Hematopoietic multipotent progenitor cell treated with erythropoietin and hydrocortisone succinate and interleukin-3 and kit ligand, for 8 days (in vitro differentiated cells): ENCODE measurements at regions not wholly inside any gene's neighbourhood (a gene's known extent, or its start where the extent isn't known, plus 50 kb on each side); places are given as distances from the start of the nearest gene placed in this dataset.
"Not testable (repeated sequence)": the region's sequence is repeated elsewhere in the genome, so short reads cannot be mapped to it uniquely, and the experiment has no call there.

Experiments used
- DNase-seq: peaks from one replicate; pipeline ENCODE4 v3.0.0-alpha.2; 2015

DNA sequence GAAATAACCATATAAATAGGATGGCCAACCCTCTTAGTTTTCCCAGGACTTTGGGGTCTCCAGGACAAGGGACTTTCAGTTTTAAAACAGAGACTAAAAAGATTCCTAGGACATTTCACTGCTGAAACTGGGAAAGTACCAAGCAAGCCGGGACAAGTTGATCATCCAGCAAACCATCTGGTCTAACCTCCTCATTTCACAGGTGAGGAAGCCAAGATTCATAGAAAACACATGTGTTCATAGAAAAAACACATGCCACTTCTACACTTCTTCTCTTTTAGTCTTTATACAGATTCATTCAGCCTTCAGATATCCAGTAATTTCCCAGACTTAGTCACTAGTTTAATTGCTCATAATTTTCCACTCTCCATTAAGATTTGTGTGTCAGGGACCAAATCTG is 165.6 kb upstream of the CCDC54 start:
- no peak for DNase-seq

DNA sequence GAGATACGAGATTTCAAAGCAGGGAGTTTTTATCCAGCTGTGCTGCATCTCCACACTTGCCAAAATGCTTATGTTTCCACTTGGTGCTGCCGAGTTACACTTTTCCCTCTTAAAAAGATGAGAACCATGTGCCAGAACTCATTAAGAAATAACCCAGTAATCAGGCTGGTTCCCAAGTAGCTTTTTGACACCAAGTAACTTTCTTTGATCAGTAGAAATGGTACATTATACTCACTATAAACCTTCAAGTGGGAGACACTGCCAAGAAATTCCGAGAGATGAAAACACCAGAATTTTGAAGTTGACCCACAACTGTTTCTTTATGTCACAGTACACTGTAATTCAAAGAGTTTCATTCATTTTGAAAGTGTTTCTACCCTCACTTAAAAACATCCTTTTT is 164.6 kb upstream of the CCDC54 start:
- no peak for DNase-seq

DNA sequence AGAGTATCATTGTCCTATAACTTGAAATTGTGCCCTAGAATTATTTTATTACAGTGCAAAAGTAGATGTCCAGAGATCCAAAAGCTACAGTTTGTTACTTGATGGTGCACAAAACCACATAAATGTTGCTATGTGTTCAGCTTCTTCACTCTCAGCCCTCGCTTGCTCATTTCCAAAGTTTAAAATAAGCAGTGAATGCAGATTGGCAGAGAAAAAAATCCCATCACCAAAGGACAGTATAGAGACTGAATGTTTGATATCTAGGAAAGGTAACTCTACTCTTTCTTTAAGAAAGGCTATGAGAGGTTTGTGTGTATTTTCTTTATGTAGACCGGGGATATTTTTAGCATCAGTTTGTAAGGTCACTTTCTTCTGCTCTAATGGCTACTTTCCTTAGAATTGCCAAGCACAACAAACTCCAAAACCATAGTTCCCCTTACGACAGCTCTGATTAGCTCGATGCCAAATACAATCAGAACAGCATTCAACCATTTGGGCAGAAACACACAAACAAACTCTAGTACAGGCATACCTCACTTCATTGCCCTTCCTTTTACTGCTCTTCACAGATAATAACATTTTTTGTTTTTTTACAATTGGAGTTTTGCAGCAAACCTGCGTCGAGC is 164.1 kb upstream of the CCDC54 start:
- no peak for DNase-seq

DNA sequence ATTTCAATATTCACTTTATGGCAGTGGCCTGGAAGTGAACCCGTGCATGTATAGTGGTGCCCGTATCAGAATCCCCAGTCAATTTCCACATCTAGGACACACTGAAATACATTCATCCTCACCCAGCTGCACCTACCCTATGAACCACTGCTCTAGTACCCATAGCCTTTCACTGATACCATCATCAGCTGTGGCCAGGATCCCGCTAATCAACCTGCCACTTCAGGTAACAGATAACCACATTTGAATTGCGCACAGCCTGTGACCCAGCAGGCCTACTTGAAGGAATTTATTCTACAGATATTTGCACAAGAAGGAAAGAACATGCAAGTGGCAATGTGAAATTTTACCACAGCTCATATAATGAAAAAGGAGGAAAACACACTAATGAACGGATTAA is 161.0 kb upstream of the CCDC54 start:
- DNase-seq = no peak

DNA sequence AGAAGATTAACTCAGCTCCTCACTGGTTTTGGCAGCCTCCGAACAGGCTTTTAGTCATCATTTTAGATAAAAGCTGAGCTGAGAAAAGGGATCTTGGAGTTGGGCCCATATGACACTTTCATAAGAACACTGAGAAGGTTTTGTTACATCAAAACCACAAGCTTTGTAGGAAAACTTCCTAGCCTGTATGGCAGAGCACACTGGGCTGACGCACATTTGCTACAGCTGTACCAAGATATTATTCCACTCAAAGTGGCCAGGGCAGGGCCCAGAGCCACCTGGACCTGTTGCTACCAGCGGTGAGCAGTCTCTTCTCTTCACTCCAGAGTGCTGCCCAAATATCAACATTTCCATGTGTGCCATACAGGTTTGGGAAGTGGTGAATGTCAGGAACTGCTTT is 160.5 kb upstream of the CCDC54 start:
- DNase-seq = no peak

DNA sequence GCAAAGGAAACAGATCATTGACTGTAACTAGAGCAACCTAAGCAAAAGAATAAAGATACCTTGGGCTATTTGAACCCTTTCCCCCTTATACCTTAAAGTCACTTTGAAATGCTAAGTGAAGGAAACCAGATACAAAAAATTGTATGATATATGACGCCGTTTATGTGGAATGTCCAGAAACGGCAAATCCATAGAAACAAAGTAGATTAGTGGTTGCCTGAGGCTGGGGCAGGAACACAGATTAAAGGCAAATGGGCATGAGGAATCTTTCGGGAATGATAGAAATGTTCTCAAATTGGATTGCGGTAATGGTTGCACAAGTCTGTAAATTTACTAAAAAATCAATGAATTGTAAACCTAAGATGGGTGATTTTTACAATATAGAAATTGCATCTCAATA is 160.1 kb upstream of the CCDC54 start:
- DNase-seq = no peak

DNA sequence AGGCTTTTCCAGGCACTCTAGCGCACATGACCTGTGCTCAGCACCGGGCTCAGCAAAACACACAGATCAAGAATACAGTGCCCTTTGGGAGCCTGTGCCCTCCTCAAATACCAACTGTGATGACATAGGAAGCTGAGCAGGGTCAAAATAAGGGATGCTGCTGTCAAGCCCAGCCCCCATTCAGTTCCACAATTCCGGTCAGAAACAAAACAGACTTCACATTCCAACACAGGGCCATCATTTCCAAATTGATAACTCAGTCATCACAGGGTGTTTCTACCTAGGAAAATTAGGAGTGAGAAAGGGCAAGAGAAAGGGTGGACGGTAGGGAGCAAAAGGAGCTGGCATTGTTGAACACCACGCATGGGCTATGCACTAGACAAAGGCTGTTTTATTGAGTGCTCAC is 158.4 kb upstream of the CCDC54 start:
- no peak for DNase-seq

DNA sequence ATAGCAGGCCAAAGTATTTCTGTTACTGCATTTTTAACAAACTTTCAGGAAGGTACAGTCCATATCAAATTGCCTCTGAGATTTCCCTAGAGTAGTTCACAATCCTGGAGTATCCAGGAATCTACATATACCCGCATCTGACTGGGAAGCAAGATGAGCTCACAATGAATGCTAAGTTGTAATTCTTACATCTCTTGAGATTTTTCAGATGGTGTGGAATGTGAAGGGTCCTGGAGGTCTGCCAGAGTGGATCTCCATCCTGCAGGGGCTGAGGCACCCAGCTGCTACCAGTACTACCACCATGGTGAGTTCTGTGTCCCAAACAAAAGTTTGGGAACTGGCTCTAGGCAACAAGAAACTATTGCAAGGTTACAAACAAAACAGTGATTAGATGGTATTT is 156.7 kb upstream of the CCDC54 start:
- no peak for DNase-seq

DNA sequence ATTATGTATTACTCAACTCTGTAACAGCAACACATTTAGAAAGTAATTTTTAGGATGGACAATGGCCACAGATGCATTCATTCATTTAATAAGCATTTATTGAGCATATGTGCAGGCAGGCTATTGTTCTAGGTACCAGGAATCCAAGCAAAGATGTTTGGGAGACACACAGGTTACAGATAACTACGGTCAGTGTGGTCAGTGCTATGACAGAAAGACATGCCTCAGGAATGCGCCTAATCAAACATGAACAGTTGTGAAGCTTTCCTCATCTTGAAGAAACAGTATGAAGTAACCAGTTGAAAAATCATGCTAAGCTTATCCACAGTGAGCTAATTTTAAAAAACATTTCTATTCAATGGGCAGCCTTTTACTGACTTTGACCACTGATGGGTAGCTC is 155.4 kb upstream of the CCDC54 start:
- DNase-seq = no peak

DNA sequence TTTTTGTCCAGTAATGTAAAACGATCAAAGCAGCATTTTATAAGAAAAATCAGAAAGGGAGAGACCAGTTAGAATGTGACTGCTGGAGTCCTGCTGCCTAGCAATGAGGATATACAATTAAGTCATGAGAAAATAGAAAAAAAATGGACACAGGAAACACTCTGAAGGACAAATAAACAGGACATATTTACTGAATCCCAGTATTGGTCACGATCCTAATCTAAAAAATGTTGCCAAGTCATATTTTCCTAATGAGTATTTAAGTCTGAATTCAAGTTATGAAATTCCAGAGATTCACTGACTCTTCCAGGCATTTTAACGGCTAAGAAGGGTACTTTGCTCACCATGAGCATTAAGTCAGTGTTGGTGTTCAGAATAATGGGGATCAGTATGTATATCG is 154.3 kb upstream of the CCDC54 start:
- no peak for DNase-seq

DNA sequence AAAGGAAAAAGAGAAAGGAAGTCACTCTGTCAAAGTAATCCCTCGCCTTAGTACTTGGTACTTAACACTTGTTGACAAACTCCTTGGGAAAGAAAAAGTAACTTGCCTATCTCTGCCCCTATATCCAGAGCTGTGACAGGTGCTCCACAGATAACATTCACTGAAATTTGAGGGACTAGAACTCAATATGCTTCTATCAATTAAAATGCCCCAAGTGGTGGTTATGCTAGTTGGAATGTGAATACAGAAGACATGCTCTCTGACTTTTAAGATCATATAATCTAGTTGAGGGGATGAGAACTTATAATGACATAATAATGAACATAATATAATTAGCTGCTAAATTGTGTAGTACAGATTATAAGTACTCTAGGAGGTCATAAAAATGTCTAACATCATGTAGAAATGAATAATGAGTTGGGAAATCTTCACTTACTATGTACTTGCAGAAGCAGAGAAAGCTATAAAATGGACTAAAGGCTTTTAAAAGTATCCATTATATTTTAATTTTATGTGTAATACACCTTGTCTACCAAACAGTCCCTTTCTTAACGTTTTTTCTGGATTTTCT is 153.1 kb upstream of the CCDC54 start:
- DNase-seq = no peak

DNA sequence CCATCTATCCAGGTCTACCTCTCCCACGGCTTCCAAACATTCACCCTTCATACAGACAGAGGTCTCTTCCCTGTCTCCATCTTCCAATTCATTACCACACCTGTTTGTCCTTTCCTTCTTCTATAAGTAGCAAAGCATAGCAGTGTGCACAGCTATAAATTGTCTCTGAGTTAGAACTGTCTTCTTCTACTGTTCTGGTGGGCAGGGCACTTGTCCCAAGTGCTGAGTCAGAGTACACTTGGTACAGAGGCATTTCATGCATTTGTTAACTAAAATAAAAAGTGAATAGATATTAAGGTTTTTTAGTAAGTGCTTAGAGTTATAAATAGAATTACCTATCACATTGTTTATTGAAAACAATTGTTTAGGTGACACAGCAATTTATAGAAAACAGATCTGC is 150.1 kb upstream of the CCDC54 start:
- DNase-seq = no peak

DNA sequence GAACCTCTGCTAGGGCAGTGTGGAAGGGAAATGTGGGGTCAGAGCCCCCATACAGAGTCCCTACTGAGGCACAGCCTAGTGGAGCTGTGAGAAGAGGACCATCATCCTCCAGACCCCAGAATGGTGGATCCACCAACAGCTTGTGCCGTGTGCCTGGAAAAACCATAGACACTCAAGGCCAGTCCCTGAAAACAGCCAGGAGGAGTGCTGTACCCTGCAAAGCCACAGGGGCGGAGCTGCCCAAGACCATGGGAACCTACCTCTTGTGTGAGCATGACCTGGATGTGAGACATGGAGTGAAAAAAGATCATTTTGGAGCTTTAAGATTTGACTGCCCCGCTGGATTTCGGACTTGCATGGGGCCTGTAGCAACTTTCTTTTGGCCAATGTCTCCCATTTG is 143.4 kb upstream of the CCDC54 start:
- not testable (repeated sequence) for DNase-seq

DNA sequence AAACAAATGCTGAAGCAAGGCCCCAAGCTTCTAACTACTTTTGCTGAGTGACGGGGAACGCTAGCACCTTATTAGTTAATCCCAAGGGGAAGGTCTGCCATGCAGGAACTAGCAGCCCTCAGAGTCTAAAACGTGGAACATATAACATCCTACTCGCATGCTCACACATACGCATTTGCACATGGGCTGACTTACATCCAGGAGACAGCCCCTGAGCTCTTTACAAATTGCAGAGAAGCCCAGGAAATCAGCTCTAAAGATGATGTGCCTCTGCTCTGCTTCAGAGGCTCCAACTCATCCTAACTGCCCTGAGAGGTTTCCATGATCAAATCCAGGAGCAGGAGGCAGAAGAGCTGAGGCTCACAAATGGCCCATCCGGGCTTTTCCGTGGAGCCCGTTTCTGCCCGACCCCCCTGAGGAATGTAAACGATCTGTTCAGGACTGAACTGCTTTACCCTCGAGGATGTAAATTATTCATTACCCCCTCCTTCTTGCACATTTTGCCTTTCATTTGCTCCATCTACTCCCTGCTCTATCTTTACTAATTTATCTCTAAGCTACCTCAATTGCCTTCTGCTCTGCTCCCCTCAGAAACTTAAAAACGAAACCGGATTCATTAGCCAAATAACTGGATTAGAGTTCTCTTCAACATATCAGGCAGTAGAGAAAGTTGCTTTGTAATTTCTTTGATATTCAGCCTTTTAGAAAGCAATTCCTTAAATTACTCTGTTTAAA is 141.9 kb upstream of the CCDC54 start:
- no peak for DNase-seq

DNA sequence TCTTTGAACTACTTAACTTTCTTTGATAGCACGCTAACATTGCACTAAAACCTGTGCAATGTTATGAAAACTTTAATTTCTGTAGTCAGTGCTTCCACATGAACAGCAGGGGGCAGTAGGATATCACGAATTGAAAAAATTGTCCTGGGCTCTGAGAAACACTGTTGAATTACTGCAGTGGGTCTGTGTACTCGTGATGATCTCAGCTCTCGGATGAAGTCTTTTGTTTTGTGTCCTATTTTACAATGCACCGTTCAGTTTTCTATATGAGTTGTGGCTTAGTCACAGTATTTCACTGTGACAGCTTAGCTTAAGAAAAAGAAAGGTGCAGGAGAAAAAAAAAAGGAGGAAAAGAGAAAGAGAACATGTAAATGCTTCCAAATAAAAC is 141.3 kb upstream of the CCDC54 start:
- DNase-seq = peak; percentile 86

DNA sequence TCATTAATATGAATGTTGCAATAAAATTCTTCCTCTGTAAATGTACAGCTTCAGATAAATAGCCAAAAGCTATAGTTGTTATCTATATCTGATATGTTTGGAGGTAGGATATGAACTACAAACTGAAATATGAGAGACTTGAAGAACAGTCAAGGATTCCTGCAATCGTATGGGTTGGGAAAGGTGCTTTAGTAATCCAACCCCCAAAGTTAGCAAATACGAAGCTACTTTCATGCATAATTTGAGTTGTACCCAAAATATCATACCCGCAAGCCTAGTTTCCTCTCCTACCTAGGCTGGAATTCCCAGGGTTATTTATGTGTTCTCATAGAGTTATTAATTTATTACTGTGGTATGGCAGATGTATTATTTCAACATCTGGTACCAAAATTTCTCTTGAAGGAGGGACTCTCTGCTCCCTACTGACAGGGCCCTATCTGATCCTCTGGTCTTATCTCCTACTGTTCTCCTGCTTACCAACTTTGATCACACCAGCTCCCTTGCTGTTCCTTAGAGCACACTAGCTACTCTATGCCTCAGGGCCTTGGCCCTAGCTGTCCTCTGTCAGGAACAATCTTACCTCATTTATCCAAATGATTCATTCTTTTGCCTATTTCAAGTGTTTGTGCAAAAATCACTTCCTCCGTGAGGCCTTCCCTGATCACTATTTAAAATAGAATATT is 140.4 kb upstream of the CCDC54 start:
- peak; percentile 22 for DNase-seq

DNA sequence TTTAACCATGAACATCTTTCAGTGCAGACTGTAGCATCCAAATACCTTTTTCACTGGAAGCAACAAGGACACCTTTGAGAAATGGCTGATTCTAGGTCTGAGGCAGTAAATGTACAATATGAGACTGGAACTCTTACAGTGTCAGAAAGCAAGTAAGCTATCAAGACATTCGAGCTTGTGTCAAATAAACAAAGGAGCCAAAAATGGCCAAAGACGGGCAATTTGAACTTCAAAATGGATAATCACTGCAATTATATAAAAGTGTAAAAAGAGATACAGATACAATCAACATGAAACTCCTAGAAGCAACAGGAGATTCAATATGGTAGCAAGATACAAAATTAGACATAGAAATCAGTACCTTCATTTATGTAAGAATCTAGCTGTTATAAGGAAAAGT is 138.5 kb upstream of the CCDC54 start:
- DNase-seq = no peak

DNA sequence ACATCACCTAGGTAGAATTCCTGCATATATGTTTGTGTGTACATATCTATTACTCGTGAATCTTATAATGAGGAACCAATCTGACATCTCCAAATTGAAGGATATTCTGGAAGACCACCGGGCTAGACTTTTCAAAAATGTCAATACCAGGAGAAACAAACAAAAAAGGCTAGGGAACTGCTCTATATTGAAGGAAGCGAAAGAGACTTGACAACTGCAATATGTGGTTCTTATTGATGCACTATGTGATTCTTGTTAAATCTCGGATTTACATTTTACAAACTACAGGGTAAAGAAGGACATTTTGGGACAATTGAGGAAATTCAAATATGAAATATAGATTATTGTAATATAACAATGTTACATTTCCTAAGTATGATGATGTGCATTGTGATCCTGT is 137.5 kb upstream of the CCDC54 start:
- no peak for DNase-seq

DNA sequence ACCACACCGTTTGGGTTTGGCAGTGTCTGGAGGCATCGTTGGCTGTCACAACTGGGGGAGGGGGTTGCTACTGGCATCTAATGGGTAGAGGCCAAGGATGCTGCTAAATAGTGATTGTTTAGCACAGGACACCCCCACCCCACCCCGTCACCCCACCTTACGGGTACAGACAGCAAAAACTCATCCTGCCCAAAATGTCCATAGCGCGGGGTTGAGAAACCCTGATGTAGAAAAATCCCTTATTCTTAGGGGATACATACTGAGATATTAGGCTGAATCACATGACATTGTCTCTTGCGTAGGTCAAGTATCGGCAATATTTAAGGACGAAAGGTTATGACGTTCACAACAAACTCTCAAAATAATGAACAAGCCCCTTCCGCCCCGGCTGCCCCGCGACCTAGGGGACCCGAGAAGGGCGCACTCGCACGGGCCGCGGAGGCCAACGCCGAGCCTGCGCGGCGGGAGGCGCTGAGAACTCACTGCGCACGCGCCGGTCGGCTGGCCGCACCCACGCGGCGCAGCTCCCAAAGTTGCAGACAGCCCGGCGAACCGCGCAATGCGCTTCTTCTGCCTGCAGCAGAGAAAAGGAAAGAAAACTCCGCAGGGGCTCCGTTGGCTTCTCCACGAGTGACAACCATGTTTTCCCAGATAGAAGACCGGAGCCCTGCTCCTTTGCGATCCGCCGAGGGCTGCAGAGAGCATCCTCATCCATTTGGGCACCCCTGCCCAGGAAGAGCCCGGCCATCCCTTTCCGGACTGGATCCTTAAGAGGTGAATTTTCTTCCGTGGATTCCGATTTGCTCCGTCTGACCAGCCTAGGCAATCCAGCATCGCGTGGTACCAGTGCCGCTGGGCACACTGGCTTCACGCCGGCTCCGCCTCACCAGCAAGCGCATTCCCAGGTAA is 136.8 kb upstream of the CCDC54 start:
- DNase-seq = peak; percentile 79

DNA sequence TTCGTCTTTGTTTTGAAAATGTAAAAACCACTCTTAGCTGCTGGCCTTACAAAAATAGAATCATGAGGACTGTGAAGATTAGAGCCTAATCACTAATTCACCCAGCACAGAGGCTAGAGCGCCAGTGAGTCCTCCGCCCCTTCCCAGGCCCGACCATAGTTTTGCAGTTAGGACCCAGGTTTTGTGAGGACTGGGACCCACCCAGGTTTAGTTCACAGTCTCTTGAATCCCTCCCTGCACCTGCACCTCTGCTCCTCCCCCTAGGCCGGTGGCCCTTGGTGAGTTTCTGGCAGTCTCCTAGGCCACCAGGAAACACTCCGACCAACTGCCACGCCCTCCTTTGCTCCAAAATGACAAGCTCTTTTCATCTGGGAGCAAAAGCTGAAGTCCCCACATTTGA is 136.0 kb upstream of the CCDC54 start:
- DNase-seq = peak; percentile 61

DNA sequence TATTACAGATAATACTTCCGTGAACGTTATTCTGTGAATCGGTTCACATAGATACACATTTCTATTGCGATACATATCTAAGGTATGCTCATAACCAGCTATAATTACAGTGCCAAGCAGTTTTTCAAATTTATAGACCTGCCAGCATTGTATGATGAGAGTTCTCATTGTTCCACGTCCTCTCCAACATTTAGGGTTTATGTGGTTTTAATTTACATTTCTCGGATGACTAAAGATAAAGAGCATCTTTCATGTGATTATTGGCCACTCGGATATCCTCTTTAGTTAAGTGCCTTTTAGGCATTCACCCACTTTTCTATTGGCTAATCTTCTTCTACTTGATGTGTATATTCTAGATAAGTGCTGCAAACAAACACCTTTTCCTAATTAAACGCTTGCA is 134.7 kb upstream of the CCDC54 start:
- DNase-seq = no peak

DNA sequence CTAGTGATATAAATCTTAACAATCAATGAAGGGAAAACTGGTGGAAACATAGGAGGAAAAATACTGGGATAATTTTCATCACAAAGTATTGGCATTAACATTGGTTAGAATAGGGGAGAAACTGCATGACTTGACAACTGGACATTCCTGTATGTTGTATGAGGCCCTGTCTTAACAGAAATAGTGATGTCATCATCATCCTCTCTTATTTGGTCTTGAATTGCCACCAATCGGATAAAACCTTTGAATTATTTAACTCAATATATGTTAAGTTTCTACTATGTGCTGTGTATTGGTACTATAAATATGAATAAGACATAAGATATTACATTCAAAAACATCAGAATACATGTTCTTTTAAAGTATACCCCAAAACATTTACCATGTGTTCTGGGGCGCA is 130.1 kb upstream of the CCDC54 start:
- no peak for DNase-seq

DNA sequence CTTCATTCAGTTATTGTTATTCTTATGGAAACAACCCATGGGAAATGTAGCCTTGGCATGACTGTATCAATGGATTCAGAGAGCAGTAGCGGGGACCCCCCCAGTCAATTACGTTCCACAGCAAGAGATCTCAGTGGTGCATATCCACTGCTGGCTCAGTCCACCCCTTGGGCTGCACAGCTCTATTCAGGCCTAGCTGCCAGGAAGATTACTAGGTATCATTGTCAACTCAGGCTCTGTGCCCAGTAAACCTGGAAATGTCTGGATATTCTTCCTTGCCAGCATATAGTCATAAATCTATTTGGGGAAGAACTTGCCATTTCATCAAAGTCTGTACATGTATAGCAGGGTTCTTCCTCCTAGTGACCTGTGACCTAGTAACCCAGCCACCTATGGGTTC is 128.1 kb upstream of the CCDC54 start:
- DNase-seq = no peak
